NCI-H1048 (cell line): ENCODE measurements at regions not wholly inside any gene's neighbourhood (a gene's known extent, or its start where the extent isn't known, plus 50 kb on each side); places are given as distances from the start of the nearest gene placed in this dataset.

Source experiments
- DNase-seq: peaks from one replicate; lab custom pipeline; 2025; lab: John Stamatoyannopoulos, UW

GRCh38 chr22:27008454-27008853, 351.1 kb downstream of the MIAT start:
- no peak for DNase-seq

- no peak for DNase-seq
Measured at GRCh38 chr22:27011133-27011532, 353.7 kb downstream of the MIAT start.

GRCh38 chr22:27011717-27012116, 354.3 kb downstream of the MIAT start:
- DNase-seq: no peak

- DNase-seq: no peak
Measured at GRCh38 chr22:27019827-27020226, 362.4 kb downstream of the MIAT start.

- DNase-seq: no peak
Measured at GRCh38 chr22:27022274-27022895, 365.0 kb downstream of the MIAT start.

- no peak for DNase-seq
Measured at GRCh38 chr22:27022896-27023361, 365.5 kb downstream of the MIAT start.

GRCh38 chr22:27023591-27023990, 366.2 kb downstream of the MIAT start:
- no peak for DNase-seq

- DNase-seq: no peak
Measured at GRCh38 chr22:27024982-27025381, 367.6 kb downstream of the MIAT start.

- no peak for DNase-seq
Measured at GRCh38 chr22:27028093-27028492, 370.7 kb downstream of the MIAT start.

- DNase-seq: no peak
Measured at GRCh38 chr22:27029584-27030130, 372.3 kb downstream of the MIAT start.

- no peak for DNase-seq
Measured at GRCh38 chr22:27032091-27032761, 374.8 kb downstream of the MIAT start.

GRCh38 chr22:27041745-27042310, 384.4 kb downstream of the MIAT start:
- no peak for DNase-seq

GRCh38 chr22:27043262-27043661, 385.9 kb downstream of the MIAT start:
- no peak for DNase-seq

GRCh38 chr22:27045103-27045947, 387.9 kb downstream of the MIAT start:
- peak; percentile 77 for DNase-seq

- DNase-seq: peak; percentile 86
Measured at GRCh38 chr22:27046086-27046485, 388.7 kb downstream of the MIAT start.

- DNase-seq: no peak
Measured at GRCh38 chr22:27046603-27047002, 389.2 kb downstream of the MIAT start.

- DNase-seq: no peak
Measured at GRCh38 chr22:27050771-27051170, 393.4 kb downstream of the MIAT start.

GRCh38 chr22:27051407-27051806, 394.0 kb downstream of the MIAT start:
- no peak for DNase-seq

- DNase-seq: no peak
Measured at GRCh38 chr22:27057717-27058116, 400.3 kb downstream of the MIAT start.

GRCh38 chr22:27060190-27060589, 402.8 kb downstream of the MIAT start:
- DNase-seq: peak; percentile 80

- DNase-seq: no peak
Measured at GRCh38 chr22:27062910-27063309, 405.5 kb downstream of the MIAT start.

GRCh38 chr22:27063406-27063805, 406.0 kb downstream of the MIAT start:
- no peak for DNase-seq
